Right lobe of liver (tissue), 4 donors: ENCODE measurements at regions not wholly inside any gene's neighbourhood (a gene's known extent, or its start where the extent isn't known, plus 50 kb on each side); places are given as distances from the start of the nearest gene placed in this dataset.

Experiments used
- POLR2A ChIP-seq: fragments of 450-650 bp; IDR thresholded peaks from one replicate; pipeline ENCODE4 v1.6.1; 2017; ENCODE audit warnings: antibody characterized with exemption, mild to moderate bottlenecking
- TF ChIP-seq, protein P1 (sequence below), 4 donors: fragments of 200-600 bp in 3 of 4; fragments of 450-650 bp in 1 of 4; IDR thresholded peaks; one replicate each; pipeline versions ENCODE4 v1.5.1 to v1.8.0; 2016 to 2022; ENCODE audit warnings: antibody characterized with exemption in 4 of 4, mild to moderate bottlenecking in 2 of 4
- donor health status: DM: no; HTN: no; CAD: no.
- donor health status: DM: no; HTN: no; CAD: no.
- donor health status: DM: no; HTN: yes; CAD: no.

DNA sequence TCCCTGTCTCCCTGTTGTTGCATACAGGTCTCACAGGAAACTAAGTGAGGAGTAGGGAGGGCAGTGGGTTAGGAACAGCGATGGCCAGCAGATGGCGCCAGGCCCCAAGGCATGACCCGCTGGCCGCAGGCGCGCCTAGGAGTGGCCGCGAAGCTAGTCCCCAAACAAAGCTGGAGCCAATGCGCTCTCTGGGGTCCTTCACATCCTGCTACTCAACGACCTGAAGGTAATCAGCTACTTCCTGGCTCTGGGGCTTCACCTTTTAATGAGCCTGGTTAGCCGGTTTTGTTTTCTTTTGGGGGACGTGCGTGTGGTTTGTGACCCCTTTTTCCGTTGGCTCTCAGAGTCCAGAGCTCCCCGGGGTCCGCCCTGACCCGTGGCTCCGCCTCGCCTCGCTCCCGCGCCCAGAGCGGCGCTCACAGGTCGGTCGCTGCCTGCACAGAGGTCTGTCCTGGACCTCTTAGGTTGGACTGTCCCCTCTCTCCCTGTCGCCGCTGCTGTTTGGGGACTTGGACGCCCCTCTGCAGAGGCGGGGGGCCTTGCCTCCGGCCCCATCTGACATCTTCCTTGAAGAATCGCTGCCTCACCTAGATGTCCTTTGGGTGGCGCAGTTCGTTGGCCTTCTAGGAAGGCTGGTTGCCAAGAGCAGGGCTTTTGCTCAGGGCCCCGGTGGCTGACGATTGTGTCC is 62.2 kb upstream of the GTF3A start:
- TF ChIP-seq, protein P1, sequence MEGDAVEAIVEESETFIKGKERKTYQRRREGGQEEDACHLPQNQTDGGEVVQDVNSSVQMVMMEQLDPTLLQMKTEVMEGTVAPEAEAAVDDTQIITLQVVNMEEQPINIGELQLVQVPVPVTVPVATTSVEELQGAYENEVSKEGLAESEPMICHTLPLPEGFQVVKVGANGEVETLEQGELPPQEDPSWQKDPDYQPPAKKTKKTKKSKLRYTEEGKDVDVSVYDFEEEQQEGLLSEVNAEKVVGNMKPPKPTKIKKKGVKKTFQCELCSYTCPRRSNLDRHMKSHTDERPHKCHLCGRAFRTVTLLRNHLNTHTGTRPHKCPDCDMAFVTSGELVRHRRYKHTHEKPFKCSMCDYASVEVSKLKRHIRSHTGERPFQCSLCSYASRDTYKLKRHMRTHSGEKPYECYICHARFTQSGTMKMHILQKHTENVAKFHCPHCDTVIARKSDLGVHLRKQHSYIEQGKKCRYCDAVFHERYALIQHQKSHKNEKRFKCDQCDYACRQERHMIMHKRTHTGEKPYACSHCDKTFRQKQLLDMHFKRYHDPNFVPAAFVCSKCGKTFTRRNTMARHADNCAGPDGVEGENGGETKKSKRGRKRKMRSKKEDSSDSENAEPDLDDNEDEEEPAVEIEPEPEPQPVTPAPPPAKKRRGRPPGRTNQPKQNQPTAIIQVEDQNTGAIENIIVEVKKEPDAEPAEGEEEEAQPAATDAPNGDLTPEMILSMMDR (IDR thresholded peaks at IDR 0.05), result peak; percentile 93 to 95 (median 94)
- no peak for TF ChIP-seq POLR2A
